MM.1S (cell line): ENCODE measurements at regions not wholly inside any gene's neighbourhood (a gene's known extent, or its start where the extent isn't known, plus 50 kb on each side); places are given as distances from the start of the nearest gene placed in this dataset.
A peak's percentile ranks its signal among the peaks of the same experiment; 100 is the strongest.

ENCODE experiments used
- DNase-seq: peaks from one replicate; pipeline ENCODE4 v3.0.0-alpha.2; 2015
- H2AFZ ChIP-seq: fragments of 300-600 bp; sonication (generic); 2 replicates; pipeline ENCODE4 v1.6.0; 2016; ENCODE audit warnings: antibody characterized with exemption, low read length
- H3F3A ChIP-seq: fragments of 300-600 bp; sonication (generic); 2 replicates; pipeline ENCODE4 v1.6.1; 2016; ENCODE audit warnings: mild to moderate bottlenecking, antibody characterized with exemption, low read length, moderate library complexity, mixed read lengths; ENCODE audit not compliant: insufficient read depth
- H3K27ac ChIP-seq: fragments of 300-600 bp; sonication (generic); 2 replicates; pipeline ENCODE4 v1.5.1; 2016; ENCODE audit warnings: mild to moderate bottlenecking, low read length
- H3K27me3 ChIP-seq: fragments of 300-600 bp; sonication (generic); replicated peaks from 2 replicates; pipeline ENCODE4 v1.6.0; 2016; ENCODE audit warnings: low read length; ENCODE audit not compliant: insufficient read depth
- H3K36me3 ChIP-seq: fragments of 300-600 bp; sonication (generic); replicated peaks from 2 replicates; pipeline ENCODE4 v1.6.1; 2016; ENCODE audit warnings: mild to moderate bottlenecking, low read length, mixed read lengths; ENCODE audit not compliant: insufficient read depth
- H3K4me1 ChIP-seq: fragments of 300-600 bp; sonication (generic); 2 replicates; pipeline ENCODE4 v1.6.1; 2016; ENCODE audit warnings: low read length, mixed read lengths
- H3K4me2 ChIP-seq: fragments of 300-600 bp; sonication (generic); 2 replicates; pipeline ENCODE4 v1.6.0; 2016; ENCODE audit warnings: low read depth, low read length
- H3K4me3 ChIP-seq: fragments of 300-600 bp; sonication (generic); 2 replicates; pipeline ENCODE4 v1.5.1; 2016; ENCODE audit warnings: low read length, mixed read lengths
- H3K79me2 ChIP-seq: fragments of 300-600 bp; sonication (generic); 2 replicates; pipeline ENCODE4 v1.6.1; 2016; ENCODE audit warnings: mixed run types, low read length, mixed read lengths
- H3K9ac ChIP-seq: fragments of 300-600 bp; sonication (generic); 2 replicates; pipeline ENCODE4 v1.6.1; 2016; ENCODE audit warnings: low read length, mixed read lengths
- H3K9me2 ChIP-seq: fragments of 300-600 bp; sonication (generic); replicated peaks from 2 replicates; pipeline ENCODE4 v1.6.1; 2016; ENCODE audit warnings: mild to moderate bottlenecking, low read length, mixed read lengths; ENCODE audit not compliant: insufficient read depth
- H3K9me3 ChIP-seq: fragments of 300-600 bp; sonication (generic); replicated peaks from 2 replicates; pipeline ENCODE4 v1.6.1; 2016; ENCODE audit warnings: mild to moderate bottlenecking, low read length, mixed read lengths; ENCODE audit not compliant: insufficient read depth
- H4K20me1 ChIP-seq: fragments of 300-600 bp; sonication (generic); 2 replicates; pipeline ENCODE4 v1.6.1; 2016; ENCODE audit warnings: mild to moderate bottlenecking, low read length, moderate library complexity, mixed read lengths; ENCODE audit not compliant: insufficient read depth
- EZH2 ChIP-seq: fragments of 300-600 bp; sonication (generic); optimal IDR thresholded peaks from 2 replicates; pipeline ENCODE3; 2017; ENCODE audit warnings: low read depth, mild to moderate bottlenecking, antibody characterized with exemption, low read length, mixed read lengths
- EZH2phosphoT487 ChIP-seq: fragments of 300-600 bp; sonication (generic); IDR thresholded peaks from 2 replicates; pipeline ENCODE4 v1.6.1; 2018; ENCODE audit warnings: antibody characterized with exemption, low read length
- TF ChIP-seq, protein P1 (sequence below): fragments of 300-600 bp; sonication (generic); IDR thresholded peaks from 2 replicates; pipeline ENCODE4 v1.5.1; 2016; ENCODE audit warnings: antibody characterized with exemption, low read length, mixed read lengths

GRCh38 chr5:89241186-89241585 is 358.2 kb upstream of the MEF2C start:
- no peaks in the 10 kb centered on the region for H3K36me3 ChIP-seq
- no peak overlapping the region for H3K4me3 ChIP-seq
- no peaks in the 10 kb centered on the region for H3F3A ChIP-seq
- no peak overlapping the region for H3K27ac ChIP-seq
- H3K27me3 ChIP-seq = no peaks in the 10 kb centered on the region
- H3K4me2 ChIP-seq = no peak overlapping the region
- H3K9ac ChIP-seq = no peak overlapping the region
- H4K20me1 ChIP-seq = no peaks in the 10 kb centered on the region
- H3K79me2 ChIP-seq = no peaks in the 10 kb centered on the region
- no peak for DNase-seq
- no peaks in the 10 kb centered on the region for H3K4me1 ChIP-seq
- no peaks in the 10 kb centered on the region for H3K9me2 ChIP-seq
- H2AFZ ChIP-seq = no peak overlapping the region
- no peaks in the 10 kb centered on the region for H3K9me3 ChIP-seq
- TF ChIP-seq EZH2 (no peak), EZH2phosphoT487 (no peak)
- TF ChIP-seq, protein P1, sequence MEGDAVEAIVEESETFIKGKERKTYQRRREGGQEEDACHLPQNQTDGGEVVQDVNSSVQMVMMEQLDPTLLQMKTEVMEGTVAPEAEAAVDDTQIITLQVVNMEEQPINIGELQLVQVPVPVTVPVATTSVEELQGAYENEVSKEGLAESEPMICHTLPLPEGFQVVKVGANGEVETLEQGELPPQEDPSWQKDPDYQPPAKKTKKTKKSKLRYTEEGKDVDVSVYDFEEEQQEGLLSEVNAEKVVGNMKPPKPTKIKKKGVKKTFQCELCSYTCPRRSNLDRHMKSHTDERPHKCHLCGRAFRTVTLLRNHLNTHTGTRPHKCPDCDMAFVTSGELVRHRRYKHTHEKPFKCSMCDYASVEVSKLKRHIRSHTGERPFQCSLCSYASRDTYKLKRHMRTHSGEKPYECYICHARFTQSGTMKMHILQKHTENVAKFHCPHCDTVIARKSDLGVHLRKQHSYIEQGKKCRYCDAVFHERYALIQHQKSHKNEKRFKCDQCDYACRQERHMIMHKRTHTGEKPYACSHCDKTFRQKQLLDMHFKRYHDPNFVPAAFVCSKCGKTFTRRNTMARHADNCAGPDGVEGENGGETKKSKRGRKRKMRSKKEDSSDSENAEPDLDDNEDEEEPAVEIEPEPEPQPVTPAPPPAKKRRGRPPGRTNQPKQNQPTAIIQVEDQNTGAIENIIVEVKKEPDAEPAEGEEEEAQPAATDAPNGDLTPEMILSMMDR = no peak

DNA sequence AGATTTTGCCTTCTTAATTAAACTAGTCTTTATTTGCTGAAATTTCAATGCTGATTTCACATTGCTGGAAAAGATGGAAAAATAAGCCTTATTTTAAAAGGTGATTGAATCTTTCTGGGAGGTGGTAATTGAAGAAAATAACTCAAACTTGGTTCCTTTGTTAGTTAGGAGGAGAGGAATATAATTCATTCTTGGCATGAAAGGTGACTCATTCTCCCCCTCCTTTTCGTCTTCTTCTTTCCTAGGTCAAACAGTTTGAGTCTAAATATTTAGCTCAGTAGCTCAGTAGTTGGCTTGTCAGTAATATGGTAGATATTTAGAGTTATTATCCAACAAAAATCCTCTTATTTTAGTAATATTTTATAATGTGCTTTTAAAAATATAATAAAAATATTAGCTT is 353.9 kb upstream of the MEF2C start:
- H3K27ac ChIP-seq = no peak overlapping the region
- H3K36me3 ChIP-seq = no peaks in the 10 kb centered on the region
- no peak overlapping the region for H3K9ac ChIP-seq
- H3K4me2 ChIP-seq = no peak overlapping the region
- H2AFZ ChIP-seq = no peak overlapping the region
- H3K27me3 ChIP-seq = no peaks in the 10 kb centered on the region
- no peak overlapping the region for H3K4me3 ChIP-seq
- H3K9me3 ChIP-seq = no peaks in the 10 kb centered on the region
- H4K20me1 ChIP-seq = no peaks in the 10 kb centered on the region
- H3K4me1 ChIP-seq = peaks cover 16% of the 10 kb centered on the region
- H3K9me2 ChIP-seq = no peaks in the 10 kb centered on the region
- H3K79me2 ChIP-seq = no peaks in the 10 kb centered on the region
- no peak for DNase-seq
- TF ChIP-seq EZH2phosphoT487 = no peak
- peaks cover 7% of the 10 kb centered on the region; the same call in 1 of the 2 replicates for H3F3A ChIP-seq

DNA sequence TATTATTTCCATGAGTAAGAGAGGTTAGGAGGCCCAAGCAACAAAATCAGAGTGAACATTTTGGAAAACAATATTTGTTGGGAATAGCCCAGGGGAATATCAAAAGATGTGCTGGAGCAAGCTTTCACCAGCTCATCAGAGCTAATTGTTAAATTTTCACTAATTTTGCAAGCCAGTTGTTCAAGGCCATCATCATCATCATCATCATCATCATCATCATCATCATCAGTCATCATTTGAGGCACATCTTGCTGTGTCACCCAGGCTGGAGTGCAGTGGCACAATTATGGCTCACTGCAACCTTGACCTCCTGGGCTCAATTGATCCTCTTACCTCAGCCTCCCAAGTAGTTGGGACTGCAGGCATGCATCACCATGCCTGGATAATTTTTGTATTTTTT is 350.5 kb upstream of the MEF2C start:
- Histone ChIP-seq H3K36me3 (no peaks in the 10 kb centered on the region), H3K4me1 (peaks cover 22% of the 10 kb centered on the region), H3K27ac (no peak overlapping the region; the same call in 1 of the 2 replicates), H2AFZ (no peak overlapping the region), H3K27me3 (no peaks in the 10 kb centered on the region), H3K9ac (no peak overlapping the region), H4K20me1 (no peaks in the 10 kb centered on the region), H3K4me2 (peak overlapping the region; percentile 71), H3K9me3 (no peaks in the 10 kb centered on the region), H3K4me3 (no peak overlapping the region), H3K79me2 (no peaks in the 10 kb centered on the region), H3K9me2 (no peaks in the 10 kb centered on the region), H3F3A (peaks cover 12% of the 10 kb centered on the region)
- no peak for DNase-seq
- TF ChIP-seq, protein P1 = no peak
- TF ChIP-seq EZH2 (no peak), EZH2phosphoT487 (no peak)

DNA sequence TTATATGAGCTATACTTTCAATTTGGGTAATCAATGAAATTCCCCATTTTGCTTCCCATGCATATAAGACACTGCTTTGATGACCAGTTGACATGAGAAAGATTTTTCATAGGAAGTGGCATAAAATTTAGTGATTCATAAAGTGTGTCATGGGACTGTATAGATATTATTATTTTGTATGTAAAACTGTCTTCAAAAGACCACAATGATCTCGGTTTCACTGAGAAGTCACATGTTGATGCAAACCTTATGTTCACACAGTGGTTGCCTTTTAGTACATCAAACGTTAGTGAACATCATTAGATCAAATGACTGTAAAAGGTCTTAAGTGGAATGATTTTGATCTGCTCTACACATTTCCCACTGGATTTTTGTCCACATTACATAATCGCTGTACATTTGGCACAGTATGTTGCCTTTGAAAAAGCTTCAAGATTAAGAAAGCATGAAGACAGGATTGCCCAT is 349.2 kb upstream of the MEF2C start:
- no peaks in the 10 kb centered on the region for H3K36me3 ChIP-seq
- TF ChIP-seq EZH2phosphoT487 (no peak), EZH2 (no peak)
- TF ChIP-seq, protein P1 = no peak
- peak overlapping the region; percentile 48; the same call in 1 of the 2 replicates for H3K9ac ChIP-seq
- no peaks in the 10 kb centered on the region for H3K9me3 ChIP-seq
- H3K4me2 ChIP-seq = peak overlapping the region; percentile 71
- peaks cover 12% of the 10 kb centered on the region for H3F3A ChIP-seq
- H4K20me1 ChIP-seq = no peaks in the 10 kb centered on the region
- peaks cover 22% of the 10 kb centered on the region for H3K4me1 ChIP-seq
- no peaks in the 10 kb centered on the region for H3K9me2 ChIP-seq
- H3K79me2 ChIP-seq = no peaks in the 10 kb centered on the region
- peak; percentile 67 for DNase-seq
- no peak overlapping the region; the same call in 1 of the 2 replicates for H2AFZ ChIP-seq
- H3K4me3 ChIP-seq = peak overlapping the region; percentile 10; the same call in 1 of the 2 replicates
- H3K27ac ChIP-seq = peak overlapping the region; percentile 71
- no peaks in the 10 kb centered on the region for H3K27me3 ChIP-seq
